Skin epidermis (tissue), 12 donors: ENCODE measurements at regions not wholly inside any gene's neighbourhood (a gene's known extent, or its start where the extent isn't known, plus 50 kb on each side); places are given as distances from the start of the nearest gene placed in this dataset.

Source experiments
- H3K27ac ChIP-seq, 21 experiments: fragments of 200-600 bp; sonication (generic) in 11 of 21; one replicate each; pipeline ENCODE4 v1.5.0; 2020; ENCODE audit warnings: mild to moderate bottlenecking in 3 of 21, inconsistent platforms in 2 of 21, moderate library complexity in 2 of 21
- H3K4me3 ChIP-seq, 7 experiments: fragments of 200-600 bp; sonication (generic) in 2 of 7; one replicate each; pipeline ENCODE4 v1.5.0; 2020; ENCODE audit warnings: inconsistent platforms in 2 of 7, mild to moderate bottlenecking in 2 of 7, moderate library complexity in 1 of 7

- H3K4me3 ChIP-seq: no peak overlapping the region
Measured at GRCh38 chr16:35862242-35862641, 2402.8 kb downstream of the TP53TG3F start.

GRCh38 chr16:35868630-35869029 lies 2409.2 kb downstream of the TP53TG3F start:
- no peak overlapping the region for H3K4me3 ChIP-seq
- H3K27ac ChIP-seq: no peak overlapping the region

More at GRCh38 chr16:35862242-35862641, 2402.8 kb downstream of the TP53TG3F start:
- H3K27ac ChIP-seq: no peak overlapping the region

- no peak overlapping the region for H3K4me3 ChIP-seq
- no peak overlapping the region for H3K27ac ChIP-seq
Measured at GRCh38 chr16:35873472-35873871, 2414.1 kb downstream of the TP53TG3F start.

- H3K4me3 ChIP-seq: no peak overlapping the region
- H3K27ac ChIP-seq: no peak overlapping the region
Measured at GRCh38 chr16:35881654-35882053, 2422.2 kb downstream of the TP53TG3F start.

- H3K4me3 ChIP-seq: no peak overlapping the region
- H3K27ac ChIP-seq: no peak overlapping the region
Measured at GRCh38 chr16:35906440-35906839, 2447.0 kb downstream of the TP53TG3F start.

GRCh38 chr16:35908152-35908551 lies 2448.7 kb downstream of the TP53TG3F start:
- Histone ChIP-seq H3K27ac (no peak overlapping the region), H3K4me3 (no peak overlapping the region)

- no peak overlapping the region for H3K4me3 ChIP-seq
- no peak overlapping the region for H3K27ac ChIP-seq
Measured at GRCh38 chr16:35908942-35909341, 2449.5 kb downstream of the TP53TG3F start.

GRCh38 chr16:35909351-35909954 lies 2450.0 kb downstream of the TP53TG3F start:
- Histone ChIP-seq H3K4me3 (no peak overlapping the region), H3K27ac (no peak overlapping the region)

GRCh38 chr16:35910409-35910808 lies 2451.0 kb downstream of the TP53TG3F start:
- H3K4me3 ChIP-seq: no peak overlapping the region
- H3K27ac ChIP-seq: no peak overlapping the region

- H3K4me3 ChIP-seq: no peak overlapping the region
- no peak overlapping the region for H3K27ac ChIP-seq
Measured at GRCh38 chr16:35911899-35912298, 2452.5 kb downstream of the TP53TG3F start.

- H3K27ac ChIP-seq: no peak overlapping the region
- H3K4me3 ChIP-seq: no peak overlapping the region
Measured at GRCh38 chr16:35931722-35932121, 2472.3 kb downstream of the TP53TG3F start.
